SU-DHL-6 (cell line): ENCODE measurements at regions not wholly inside any gene's neighbourhood (a gene's known extent, or its start where the extent isn't known, plus 50 kb on each side); places are given as distances from the start of the nearest gene placed in this dataset.

Experiments
- H2AFZ ChIP-seq: fragments of 200-600 bp; sonication (generic); 2 replicates; pipeline ENCODE4 v1.6.1; 2014; ENCODE audit warnings: low read depth, mild to moderate bottlenecking, moderate library complexity, mixed read lengths, antibody characterized with exemption, low read length; ENCODE audit not compliant: severe bottlenecking
- H3F3A ChIP-seq: fragments of 200-600 bp; shearing (Covaris generic); 2 replicates; pipeline ENCODE4 v1.6.0; 2016; ENCODE audit warnings: antibody characterized with exemption, mild to moderate bottlenecking; ENCODE audit not compliant: insufficient read depth
- H3K27ac ChIP-seq: fragments of 200-600 bp; sonication (generic); 2 replicates; pipeline ENCODE4 v1.5.1; 2016; ENCODE audit warnings: low read depth, mild to moderate bottlenecking, low read length, moderate library complexity, mixed read lengths
- H3K27me3 ChIP-seq: fragments of 200-600 bp; sonication (generic), shearing (Covaris generic); 2 replicates; pipeline ENCODE4 v1.6.0; 2014; ENCODE audit warnings: mild to moderate bottlenecking, low read length
- H3K36me3 ChIP-seq: fragments of 200-600 bp; sonication (generic); 2 replicates; pipeline ENCODE4 v1.6.1; 2014; ENCODE audit warnings: mild to moderate bottlenecking, low read length, mixed read lengths
- H3K4me2 ChIP-seq: fragments of 300-600, 200-600 bp; shearing (Covaris generic), sonication (generic); 2 replicates; pipeline ENCODE4 v1.6.0; 2014; ENCODE audit warnings: low read length, low read depth, mild to moderate bottlenecking; ENCODE audit not compliant: poor library complexity, severe bottlenecking
- H3K4me3 ChIP-seq: fragments of 200-600 bp; sonication (generic); 2 replicates; pipeline ENCODE4 v1.5.1; 2014; ENCODE audit warnings: antibody characterized with exemption, low read length, mild to moderate bottlenecking, mixed read lengths; ENCODE audit not compliant: insufficient read depth, poor library complexity, severe bottlenecking
- H3K79me2 ChIP-seq: fragments of 200-600 bp; sonication (generic); 2 replicates; pipeline ENCODE4 v1.6.1; 2014; ENCODE audit warnings: mild to moderate bottlenecking, low read length, moderate library complexity; ENCODE audit not compliant: insufficient read depth
- H3K9ac ChIP-seq: fragments of 200-600 bp; sonication (generic); 2 replicates; pipeline ENCODE4 v1.7.0; 2014; ENCODE audit warnings: mild to moderate bottlenecking, low read length
- H3K9me2 ChIP-seq: fragments of 200-600 bp; sonication (generic); replicated peaks from 2 replicates; pipeline ENCODE4 v1.6.1; 2014; ENCODE audit warnings: low read length; ENCODE audit not compliant: insufficient read depth
- H3K9me3 ChIP-seq: fragments of 200-600 bp; sonication (generic); 2 replicates; pipeline ENCODE4 v1.6.1; 2014; ENCODE audit warnings: low read length, mixed read lengths; ENCODE audit not compliant: insufficient read depth
- H4K20me1 ChIP-seq: fragments of 200-600 bp; sonication (generic); 2 replicates; pipeline ENCODE4 v1.6.1; 2014; ENCODE audit warnings: low read depth, mild to moderate bottlenecking, antibody characterized with exemption, low read length, moderate library complexity, mixed read lengths
- CTCF ChIP-seq: fragments of 200-600 bp; sonication (generic); IDR thresholded peaks from one replicate; pipeline ENCODE4 v1.5.1; 2017; ENCODE audit warnings: antibody characterized with exemption, mild to moderate bottlenecking, low read length, moderate library complexity; ENCODE audit not compliant: insufficient read depth, poor library complexity, severe bottlenecking
- EZH2phosphoT487 ChIP-seq: fragments of 200-600 bp; sonication (generic), shearing (Covaris generic); conservative IDR thresholded peaks from 2 replicates; pipeline ENCODE4 v1.6.1; 2018; ENCODE audit warnings: mild to moderate bottlenecking, antibody characterized with exemption, low read length, moderate library complexity, mixed read lengths

- Histone ChIP-seq H3K9me3 (no peaks in the 10 kb centered on the region), H3K9me2 (no peaks in the 10 kb centered on the region), H3F3A (no peaks in the 10 kb centered on the region), H2AFZ (no peak overlapping the region), H3K4me3 (no peak overlapping the region), H3K36me3 (no peaks in the 10 kb centered on the region), H3K9ac (no peak overlapping the region), H3K79me2 (no peaks in the 10 kb centered on the region), H3K27me3 (0 out of 2 replicates have a peak, but pooled peaks cover 3% of the 10 kb centered on the region), H4K20me1 (no peaks in the 10 kb centered on the region), H3K27ac (no peak overlapping the region), H3K4me2 (no peak overlapping the region)
- no peak for TF ChIP-seq CTCF
- TF ChIP-seq EZH2phosphoT487 = no peak
Measured at GRCh38 chr7:25625306-25625992, 397.2 kb upstream of the NPVF start.

GRCh38 chr7:25626451-25627131 lies 398.3 kb upstream of the NPVF start:
- TF ChIP-seq CTCF (no peak), EZH2phosphoT487 (no peak)
- Histone ChIP-seq H3K4me3 (no peak overlapping the region), H3K79me2 (no peaks in the 10 kb centered on the region), H3F3A (no peaks in the 10 kb centered on the region), H3K27ac (no peak overlapping the region), H4K20me1 (no peaks in the 10 kb centered on the region), H3K9me3 (no peaks in the 10 kb centered on the region), H3K27me3 (0 out of 2 replicates have a peak, but pooled peaks cover 2% of the 10 kb centered on the region), H3K9ac (no peak overlapping the region), H2AFZ (no peak overlapping the region), H3K9me2 (no peaks in the 10 kb centered on the region), H3K36me3 (no peaks in the 10 kb centered on the region), H3K4me2 (no peak overlapping the region)

- H3K9ac ChIP-seq = no peak overlapping the region
- H3K4me2 ChIP-seq = no peak overlapping the region
- no peaks in the 10 kb centered on the region for H3K79me2 ChIP-seq
- H2AFZ ChIP-seq = no peak overlapping the region
- H3K4me3 ChIP-seq = no peak overlapping the region
- TF ChIP-seq CTCF (no peak), EZH2phosphoT487 (no peak)
- no peaks in the 10 kb centered on the region for H3K36me3 ChIP-seq
- no peaks in the 10 kb centered on the region for H3K27me3 ChIP-seq
- no peaks in the 10 kb centered on the region for H3K9me3 ChIP-seq
- no peaks in the 10 kb centered on the region for H3K9me2 ChIP-seq
- H3K27ac ChIP-seq = no peak overlapping the region
- H4K20me1 ChIP-seq = no peaks in the 10 kb centered on the region
- no peaks in the 10 kb centered on the region for H3F3A ChIP-seq
Measured at GRCh38 chr7:25628446-25628845, 400.2 kb upstream of the NPVF start.
